ENCODE measurements at regions not wholly inside any gene's neighbourhood (a gene's known extent, or its start where the extent isn't known, plus 50 kb on each side); places are given as distances from the start of the nearest gene placed in this dataset.

DNA sequence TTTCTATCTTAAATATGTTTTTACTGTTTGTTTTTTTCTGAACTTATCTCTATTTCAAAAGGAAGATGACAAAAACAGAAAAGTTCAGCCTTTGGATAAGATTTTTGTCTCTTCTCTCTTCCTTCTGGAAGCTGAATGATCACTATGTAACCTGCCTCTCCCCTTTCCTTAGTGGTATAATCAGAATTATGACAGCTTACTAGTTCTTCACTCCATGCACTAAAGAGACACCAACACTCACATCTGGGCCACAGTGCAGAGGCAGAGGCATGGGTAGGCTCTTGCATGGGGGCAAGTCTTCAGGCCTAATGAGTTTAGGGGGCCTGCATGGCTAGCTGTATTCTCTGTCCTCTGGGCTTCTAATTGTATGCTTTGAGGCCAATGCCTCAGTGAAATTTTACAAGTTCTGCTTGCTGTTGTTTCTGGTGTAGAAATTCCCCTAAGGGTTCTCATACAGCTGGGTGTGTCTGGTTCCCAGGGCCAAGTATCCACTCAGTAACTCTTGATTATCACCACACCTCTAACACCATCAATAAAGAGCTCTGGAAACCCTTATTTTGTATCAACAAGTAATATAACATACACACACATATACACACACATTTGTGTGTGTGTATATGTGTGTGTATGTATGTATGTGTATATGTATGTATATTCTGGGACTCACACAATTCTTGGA, 96.8 kb upstream of the POM121L12 start:
- TF ChIP-seq, protein P1, sequence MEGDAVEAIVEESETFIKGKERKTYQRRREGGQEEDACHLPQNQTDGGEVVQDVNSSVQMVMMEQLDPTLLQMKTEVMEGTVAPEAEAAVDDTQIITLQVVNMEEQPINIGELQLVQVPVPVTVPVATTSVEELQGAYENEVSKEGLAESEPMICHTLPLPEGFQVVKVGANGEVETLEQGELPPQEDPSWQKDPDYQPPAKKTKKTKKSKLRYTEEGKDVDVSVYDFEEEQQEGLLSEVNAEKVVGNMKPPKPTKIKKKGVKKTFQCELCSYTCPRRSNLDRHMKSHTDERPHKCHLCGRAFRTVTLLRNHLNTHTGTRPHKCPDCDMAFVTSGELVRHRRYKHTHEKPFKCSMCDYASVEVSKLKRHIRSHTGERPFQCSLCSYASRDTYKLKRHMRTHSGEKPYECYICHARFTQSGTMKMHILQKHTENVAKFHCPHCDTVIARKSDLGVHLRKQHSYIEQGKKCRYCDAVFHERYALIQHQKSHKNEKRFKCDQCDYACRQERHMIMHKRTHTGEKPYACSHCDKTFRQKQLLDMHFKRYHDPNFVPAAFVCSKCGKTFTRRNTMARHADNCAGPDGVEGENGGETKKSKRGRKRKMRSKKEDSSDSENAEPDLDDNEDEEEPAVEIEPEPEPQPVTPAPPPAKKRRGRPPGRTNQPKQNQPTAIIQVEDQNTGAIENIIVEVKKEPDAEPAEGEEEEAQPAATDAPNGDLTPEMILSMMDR (IDR thresholded peaks at IDR 0.05; ENCODE audit: low read depth, low read length, poor library complexity, severe bottlenecking): no peak
- TF ChIP-seq EZH2phosphoT487 (IDR thresholded peaks at IDR 0.05; ENCODE audit: borderline replicate concordance, low read length): no peak

Data from DOHH2 (cell line).